GM10266 (cell line): ENCODE measurements at regions not wholly inside any gene's neighbourhood (a gene's known extent, or its start where the extent isn't known, plus 50 kb on each side); places are given as distances from the start of the nearest gene placed in this dataset.
"Not testable (repeated sequence)": the region's sequence is repeated elsewhere in the genome, so short reads cannot be mapped to it uniquely, and the experiment has no call there.

ENCODE experiments used
- DNase-seq: peaks from one replicate; pipeline ENCODE4 v3.0.0; 2012; ENCODE audit errors: extremely low spot score
- TF ChIP-seq, protein P1 (sequence below): IDR thresholded peaks from 2 replicates; pipeline ENCODE4 v1.5.1; 2012; ENCODE audit warnings: mild to moderate bottlenecking, low read depth; ENCODE audit not compliant: control insufficient read depth, insufficient read depth; ENCODE audit errors: missing control alignments

DNA sequence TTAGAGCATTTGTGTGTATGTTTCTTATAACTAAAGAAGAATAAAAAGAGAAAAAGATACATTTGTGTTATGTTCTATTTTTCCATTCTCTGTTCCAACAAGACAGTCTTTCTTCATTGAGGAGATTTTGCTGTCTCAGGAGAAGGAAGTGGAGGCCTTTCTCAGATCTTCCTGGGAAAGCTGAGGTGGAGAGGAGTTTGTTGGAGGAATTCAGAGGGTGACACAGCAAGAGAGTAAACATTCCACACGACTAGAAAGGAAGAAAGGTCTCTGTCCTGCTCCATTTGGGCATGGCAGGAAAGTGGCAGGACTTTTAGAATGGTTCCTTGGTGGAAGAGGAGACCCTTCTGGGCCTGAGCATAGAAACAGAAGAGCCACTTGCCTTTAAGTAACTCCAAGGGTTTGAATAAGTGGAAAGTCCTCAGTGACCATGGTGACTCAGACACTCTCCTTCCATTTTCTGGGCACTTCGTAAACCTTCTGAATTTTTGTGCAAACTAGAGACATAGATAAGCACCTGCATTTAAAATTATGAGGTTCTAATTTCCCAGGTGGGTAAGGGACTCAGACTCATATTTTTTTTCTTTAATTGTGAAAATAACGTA lies 52.3 kb upstream of the COL5A2 start:
- DNase-seq: no peak
- TF ChIP-seq, protein P1, sequence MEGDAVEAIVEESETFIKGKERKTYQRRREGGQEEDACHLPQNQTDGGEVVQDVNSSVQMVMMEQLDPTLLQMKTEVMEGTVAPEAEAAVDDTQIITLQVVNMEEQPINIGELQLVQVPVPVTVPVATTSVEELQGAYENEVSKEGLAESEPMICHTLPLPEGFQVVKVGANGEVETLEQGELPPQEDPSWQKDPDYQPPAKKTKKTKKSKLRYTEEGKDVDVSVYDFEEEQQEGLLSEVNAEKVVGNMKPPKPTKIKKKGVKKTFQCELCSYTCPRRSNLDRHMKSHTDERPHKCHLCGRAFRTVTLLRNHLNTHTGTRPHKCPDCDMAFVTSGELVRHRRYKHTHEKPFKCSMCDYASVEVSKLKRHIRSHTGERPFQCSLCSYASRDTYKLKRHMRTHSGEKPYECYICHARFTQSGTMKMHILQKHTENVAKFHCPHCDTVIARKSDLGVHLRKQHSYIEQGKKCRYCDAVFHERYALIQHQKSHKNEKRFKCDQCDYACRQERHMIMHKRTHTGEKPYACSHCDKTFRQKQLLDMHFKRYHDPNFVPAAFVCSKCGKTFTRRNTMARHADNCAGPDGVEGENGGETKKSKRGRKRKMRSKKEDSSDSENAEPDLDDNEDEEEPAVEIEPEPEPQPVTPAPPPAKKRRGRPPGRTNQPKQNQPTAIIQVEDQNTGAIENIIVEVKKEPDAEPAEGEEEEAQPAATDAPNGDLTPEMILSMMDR: no peak

- TF ChIP-seq, protein P1: no peak
- peak; percentile 13 for DNase-seq
These were observed 53.3 kb upstream of the COL5A2 start for GRCh38 chr2:189232759-189233406.

DNA sequence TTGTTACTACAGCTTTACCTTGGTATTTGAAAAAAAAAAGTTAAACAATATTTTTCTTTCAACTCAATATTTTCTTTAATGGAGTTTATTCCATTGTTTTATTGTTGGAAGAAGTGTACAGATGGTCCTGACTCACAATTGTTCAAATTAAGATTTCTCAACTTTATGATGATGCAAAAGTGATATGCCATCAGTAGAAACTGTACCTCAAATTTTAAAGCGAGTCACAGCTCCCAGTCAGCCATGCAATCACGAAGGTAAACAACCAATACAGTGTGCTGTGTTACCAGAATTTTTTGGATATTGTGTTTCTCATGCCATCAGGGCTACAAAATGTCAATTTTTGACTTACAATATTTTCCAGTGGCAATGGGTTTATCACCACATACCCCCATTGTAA lies 54.0 kb upstream of the COL5A2 start:
- no peak for DNase-seq
- TF ChIP-seq, protein P1: no peak

- DNase-seq: no peak
- TF ChIP-seq, protein P1: no peak
These were observed 55.4 kb upstream of the COL5A2 start for GRCh38 chr2:189234991-189235390.

GRCh38 chr2:189236066-189236465 lies 56.5 kb upstream of the COL5A2 start:
- DNase-seq: no peak
- TF ChIP-seq, protein P1: no peak

- DNase-seq: no peak
- TF ChIP-seq, protein P1: no peak
These were observed 59.3 kb upstream of the COL5A2 start for GRCh38 chr2:189238903-189239302.

- DNase-seq: not testable (repeated sequence)
These were observed 64.3 kb upstream of the COL5A2 start for GRCh38 chr2:189243843-189244242.
